B cell (primary cell): ENCODE measurements at regions not wholly inside any gene's neighbourhood (a gene's known extent, or its start where the extent isn't known, plus 50 kb on each side); places are given as distances from the start of the nearest gene placed in this dataset.

ENCODE experiments used
- EZH2 ChIP-seq: IDR thresholded peaks from 2 replicates; pipeline ENCODE4 v1.6.1; 2012; ENCODE audit warnings: borderline replicate concordance, low read depth, mild to moderate bottlenecking, moderate library complexity, low read length; ENCODE audit not compliant: insufficient read depth, poor library complexity, severe bottlenecking
- TF ChIP-seq, protein P1 (sequence below): fragments of 200-600 bp; IDR thresholded peaks from one replicate; pipeline ENCODE4 v1.8.0; 2022; ENCODE audit warnings: antibody characterized with exemption, mild to moderate bottlenecking

GRCh38 chr5:170182491-170182890 is 50.3 kb upstream of the C5orf58 start:
- TF ChIP-seq, protein P1, sequence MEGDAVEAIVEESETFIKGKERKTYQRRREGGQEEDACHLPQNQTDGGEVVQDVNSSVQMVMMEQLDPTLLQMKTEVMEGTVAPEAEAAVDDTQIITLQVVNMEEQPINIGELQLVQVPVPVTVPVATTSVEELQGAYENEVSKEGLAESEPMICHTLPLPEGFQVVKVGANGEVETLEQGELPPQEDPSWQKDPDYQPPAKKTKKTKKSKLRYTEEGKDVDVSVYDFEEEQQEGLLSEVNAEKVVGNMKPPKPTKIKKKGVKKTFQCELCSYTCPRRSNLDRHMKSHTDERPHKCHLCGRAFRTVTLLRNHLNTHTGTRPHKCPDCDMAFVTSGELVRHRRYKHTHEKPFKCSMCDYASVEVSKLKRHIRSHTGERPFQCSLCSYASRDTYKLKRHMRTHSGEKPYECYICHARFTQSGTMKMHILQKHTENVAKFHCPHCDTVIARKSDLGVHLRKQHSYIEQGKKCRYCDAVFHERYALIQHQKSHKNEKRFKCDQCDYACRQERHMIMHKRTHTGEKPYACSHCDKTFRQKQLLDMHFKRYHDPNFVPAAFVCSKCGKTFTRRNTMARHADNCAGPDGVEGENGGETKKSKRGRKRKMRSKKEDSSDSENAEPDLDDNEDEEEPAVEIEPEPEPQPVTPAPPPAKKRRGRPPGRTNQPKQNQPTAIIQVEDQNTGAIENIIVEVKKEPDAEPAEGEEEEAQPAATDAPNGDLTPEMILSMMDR: no peak
- TF ChIP-seq EZH2: no peak
